Kidney epithelial cell (primary cell): ENCODE measurements at regions not wholly inside any gene's neighbourhood (a gene's known extent, or its start where the extent isn't known, plus 50 kb on each side); places are given as distances from the start of the nearest gene placed in this dataset.

Experiments
- DNase-seq: peaks from one replicate; pipeline ENCODE4 v3.0.0-alpha.2; 2010; ENCODE audit warnings: low read depth
- H3K27me3 ChIP-seq: 2 replicates; pipeline ENCODE4 v1.6.0; 2011; ENCODE audit warnings: low read length; ENCODE audit not compliant: control insufficient read depth, insufficient read depth
- H3K36me3 ChIP-seq: 2 replicates; pipeline ENCODE4 v1.5.1; 2011; ENCODE audit warnings: low read length; ENCODE audit not compliant: control insufficient read depth, insufficient read depth
- H3K4me3 ChIP-seq: 2 replicates; pipeline ENCODE4 v1.5.1; 2011; ENCODE audit warnings: low read depth, mild to moderate bottlenecking, control low read depth, low read length
- CTCF ChIP-seq: IDR thresholded peaks from 2 replicates; pipeline ENCODE4 v1.5.1; 2011; ENCODE audit warnings: mild to moderate bottlenecking, moderate library complexity, low read length, control low read depth, inconsistent platforms; ENCODE audit not compliant: insufficient read depth, poor library complexity, severe bottlenecking

GRCh38 chr5:68875351-68875750 is 218.5 kb upstream of the SLC30A5 start:
- no peaks in the 10 kb centered on the region for H3K36me3 ChIP-seq
- no peak for TF ChIP-seq CTCF
- no peaks in the 10 kb centered on the region for H3K27me3 ChIP-seq
- H3K4me3 ChIP-seq: no peak overlapping the region
- no peak for DNase-seq

GRCh38 chr5:68883436-68883835 is 210.4 kb upstream of the SLC30A5 start:
- Histone ChIP-seq H3K27me3 (no peaks in the 10 kb centered on the region), H3K36me3 (no peaks in the 10 kb centered on the region), H3K4me3 (no peak overlapping the region)
- DNase-seq: no peak
- no peak for TF ChIP-seq CTCF

- H3K27me3 ChIP-seq: no peaks in the 10 kb centered on the region
- no peak overlapping the region for H3K4me3 ChIP-seq
- no peaks in the 10 kb centered on the region for H3K36me3 ChIP-seq
- TF ChIP-seq CTCF: no peak
- DNase-seq: no peak
These were observed 209.6 kb upstream of the SLC30A5 start for GRCh38 chr5:68884144-68884754.

GRCh38 chr5:68884883-68885282 is 208.9 kb upstream of the SLC30A5 start:
- H3K27me3 ChIP-seq: no peaks in the 10 kb centered on the region
- no peak overlapping the region for H3K4me3 ChIP-seq
- TF ChIP-seq CTCF: peak; percentile 29
- no peak for DNase-seq
- no peaks in the 10 kb centered on the region for H3K36me3 ChIP-seq

GRCh38 chr5:68886814-68887213 is 207.0 kb upstream of the SLC30A5 start:
- no peaks in the 10 kb centered on the region for H3K27me3 ChIP-seq
- no peaks in the 10 kb centered on the region for H3K36me3 ChIP-seq
- no peak overlapping the region for H3K4me3 ChIP-seq
- no peak for TF ChIP-seq CTCF
- no peak for DNase-seq

GRCh38 chr5:68891718-68892117 is 202.1 kb upstream of the SLC30A5 start:
- Histone ChIP-seq H3K27me3 (no peaks in the 10 kb centered on the region), H3K36me3 (no peaks in the 10 kb centered on the region), H3K4me3 (no peak overlapping the region)
- no peak for TF ChIP-seq CTCF
- no peak for DNase-seq
